ENCODE measurements at regions not wholly inside any gene's neighbourhood (a gene's known extent, or its start where the extent isn't known, plus 50 kb on each side); places are given as distances from the start of the nearest gene placed in this dataset.
"Not testable (repeated sequence)": the region's sequence is repeated elsewhere in the genome, so short reads cannot be mapped to it uniquely, and the experiment has no call there.

GRCh38 chr10:133785846-133786602 lies 159.4 kb upstream of the FRG2B start:
- DNase-seq, result peak; percentile 1

- DNase-seq, result not testable (repeated sequence)
These were observed 158.6 kb upstream of the FRG2B start for GRCh38 chr10:133785178-133785577.

- DNase-seq, result not testable (repeated sequence)
These were observed 138.7 kb upstream of the FRG2B start for GRCh38 chr10:133765308-133765707.

- not testable (repeated sequence) for DNase-seq
These were observed 138.2 kb upstream of the FRG2B start for GRCh38 chr10:133764823-133765209.

GRCh38 chr10:133763875-133764822 lies 137.6 kb upstream of the FRG2B start:
- not testable (repeated sequence) for DNase-seq

GRCh38 chr10:133763190-133763589 lies 136.6 kb upstream of the FRG2B start:
- not testable (repeated sequence) for DNase-seq

GRCh38 chr10:133753545-133753944 lies 127.0 kb upstream of the FRG2B start:
- not testable (repeated sequence) for DNase-seq

Measured in stimulated activated CD4-positive, alpha-beta T cell treated with anti-CD3 and anti-CD28 coated beads, Interleukin-1b, Interleukin-23, amount 100 ng/mL, for 48 hours (primary cell).